DMS79 (cell line): ENCODE measurements at regions not wholly inside any gene's neighbourhood (a gene's known extent, or its start where the extent isn't known, plus 50 kb on each side); places are given as distances from the start of the nearest gene placed in this dataset.
A peak's percentile ranks its signal among the peaks of the same experiment; 100 is the strongest.

Experiments
- DNase-seq: peaks from one replicate; lab custom pipeline; 2025; lab: John Stamatoyannopoulos, UW

DNA sequence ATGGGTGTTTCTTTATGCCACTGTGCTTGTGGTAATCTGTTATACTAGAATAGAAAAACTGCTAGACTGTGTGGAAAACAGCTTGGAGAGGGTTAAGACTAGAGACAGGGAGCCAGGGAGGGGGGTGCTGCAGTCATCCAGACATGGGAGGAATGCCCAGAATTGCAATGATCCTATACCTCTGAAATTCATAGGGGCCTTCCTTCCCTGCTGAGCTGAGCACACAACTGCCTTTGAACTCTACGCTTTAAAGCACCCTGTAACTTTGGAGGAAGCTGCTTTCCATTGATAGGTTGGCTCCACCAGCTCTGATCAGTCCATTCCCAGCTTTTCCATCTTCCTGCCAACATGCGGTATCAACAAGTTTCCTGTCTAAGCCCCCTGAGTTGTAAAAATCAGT is 155.9 kb upstream of the RASGEF1B start:
- DNase-seq = no peak

DNA sequence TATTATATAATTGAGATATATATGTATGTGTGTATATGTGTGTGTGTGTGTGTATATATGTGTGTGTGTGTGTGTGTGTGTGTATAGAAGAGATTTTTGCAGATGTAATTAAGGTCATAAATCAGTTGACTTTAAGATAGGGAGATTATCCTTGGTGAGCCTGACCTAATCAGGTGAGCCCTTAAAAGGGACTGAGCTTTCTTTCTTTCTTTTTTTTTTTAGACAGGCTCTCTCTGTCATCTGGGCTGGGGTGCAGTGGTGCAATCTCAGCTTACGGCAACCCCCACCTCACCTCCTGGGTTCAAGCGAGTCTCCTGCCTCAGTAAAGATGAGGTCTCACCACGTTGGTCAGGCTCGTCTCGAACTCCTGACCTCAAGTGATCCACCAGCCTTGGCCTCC is 155.1 kb upstream of the RASGEF1B start:
- no peak for DNase-seq

DNA sequence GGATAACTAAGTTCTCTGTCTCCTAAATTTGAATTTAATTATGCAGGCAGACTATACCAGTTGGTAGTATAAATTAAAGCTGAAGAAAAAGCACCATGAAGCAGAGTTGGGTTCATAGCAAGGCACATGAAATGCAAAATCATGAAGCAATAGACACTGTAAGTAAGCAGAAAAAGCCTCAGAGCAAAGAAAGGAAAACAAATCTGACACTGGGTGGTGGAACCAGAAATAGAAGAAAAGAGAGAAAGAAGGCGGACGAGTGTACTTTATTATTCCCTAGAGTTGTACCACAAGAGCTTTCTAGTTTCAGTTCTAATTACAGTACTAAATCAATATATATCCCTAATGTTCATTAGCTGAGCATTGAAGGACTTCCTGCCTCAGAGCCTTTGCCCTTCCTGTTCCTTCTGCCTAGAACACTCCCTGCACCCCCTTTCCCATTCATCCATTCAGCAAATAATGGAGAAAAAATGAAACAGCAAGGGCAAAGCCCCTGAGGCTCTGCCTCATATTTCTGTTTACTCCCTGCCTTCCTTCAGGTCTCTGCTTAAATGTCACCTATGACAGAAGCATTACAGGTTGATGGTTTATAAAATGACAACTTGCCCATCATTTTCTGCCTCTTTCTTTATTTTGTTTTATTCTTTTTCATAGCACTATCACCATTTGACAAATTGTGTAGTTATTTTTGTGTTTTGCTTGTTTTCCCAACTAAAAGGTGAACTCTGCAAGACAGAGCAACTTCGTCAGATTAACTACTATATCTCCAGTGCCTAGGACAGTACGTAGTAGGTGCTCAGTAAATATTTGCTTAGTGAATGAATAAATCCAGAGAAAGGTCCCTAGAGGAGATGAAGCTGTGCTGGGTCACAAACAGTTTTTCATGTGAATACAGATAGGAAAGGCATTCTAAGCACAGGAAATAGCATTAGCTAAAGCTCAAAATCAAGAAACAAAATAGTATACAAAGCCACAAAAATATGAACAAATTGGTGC is 154.0 kb upstream of the RASGEF1B start:
- DNase-seq = no peak

DNA sequence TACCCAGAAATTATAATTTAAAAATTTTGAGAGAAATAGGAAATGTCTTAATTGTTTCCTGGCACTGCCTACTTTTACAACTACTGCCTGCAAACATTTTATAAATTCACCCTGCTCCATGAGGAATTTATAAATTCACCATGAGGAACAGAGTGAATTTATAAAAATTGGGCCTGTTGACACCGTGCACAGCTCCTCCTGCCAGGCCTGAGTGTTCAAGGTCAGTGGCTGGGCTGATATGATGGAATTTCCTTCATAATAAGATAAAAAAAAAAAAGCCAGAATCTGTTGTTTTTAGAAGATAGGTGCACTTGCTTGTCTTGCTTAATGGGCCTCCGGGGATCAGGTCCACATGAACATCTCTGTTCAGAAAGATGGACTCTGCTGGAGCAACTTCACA is 151.7 kb upstream of the RASGEF1B start:
- DNase-seq = no peak

DNA sequence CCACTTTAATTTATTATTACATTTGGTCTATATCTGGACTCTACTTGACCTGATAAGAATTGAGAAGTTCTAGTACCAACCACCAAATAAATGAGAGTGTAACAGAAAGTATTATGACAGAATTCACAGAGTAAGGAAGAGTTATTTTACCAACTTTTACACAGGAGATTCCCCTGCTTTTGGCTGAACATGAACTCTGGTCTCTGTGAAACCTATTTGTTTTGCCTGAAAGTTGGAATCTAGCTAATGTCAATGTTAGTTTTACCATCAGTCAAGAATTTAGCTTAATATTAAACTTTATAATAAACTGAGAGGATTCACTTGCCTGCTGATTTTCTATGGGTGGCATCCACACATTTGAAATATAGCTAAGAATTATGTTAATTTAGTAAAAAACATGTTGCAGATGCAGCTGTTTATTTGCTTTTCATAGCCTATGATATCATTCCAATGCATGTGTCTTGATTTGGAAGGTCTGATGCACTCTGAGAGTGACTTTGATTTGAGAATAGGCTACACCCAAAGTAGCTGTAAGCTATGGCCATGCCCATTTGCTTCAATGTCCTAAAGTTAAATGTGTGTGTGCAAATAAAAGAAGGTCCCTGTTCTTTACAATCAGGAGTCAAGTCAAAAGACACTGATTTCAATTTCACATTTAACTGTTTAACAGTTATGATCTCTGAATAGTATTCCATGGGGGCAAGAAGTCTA is 150.9 kb upstream of the RASGEF1B start:
- DNase-seq = no peak

DNA sequence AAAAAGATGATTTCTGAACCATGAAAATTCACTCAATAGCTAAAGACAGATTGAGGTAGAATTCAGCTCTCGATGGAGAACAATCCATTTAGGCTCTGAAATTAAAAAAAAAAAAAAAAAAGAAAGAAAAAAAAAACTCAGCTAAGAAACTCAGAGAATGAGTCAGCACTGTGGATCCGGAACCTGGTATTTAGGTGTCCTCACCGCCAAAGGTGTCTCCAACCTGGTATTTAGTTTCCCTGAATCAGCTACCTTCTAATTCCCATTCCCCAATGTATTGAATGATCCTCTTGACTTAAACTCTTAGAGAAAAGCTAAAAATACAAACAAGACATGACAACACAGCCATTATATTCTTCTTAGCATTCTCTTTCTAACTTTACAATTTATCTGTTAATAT is 150.3 kb upstream of the RASGEF1B start:
- no peak for DNase-seq

DNA sequence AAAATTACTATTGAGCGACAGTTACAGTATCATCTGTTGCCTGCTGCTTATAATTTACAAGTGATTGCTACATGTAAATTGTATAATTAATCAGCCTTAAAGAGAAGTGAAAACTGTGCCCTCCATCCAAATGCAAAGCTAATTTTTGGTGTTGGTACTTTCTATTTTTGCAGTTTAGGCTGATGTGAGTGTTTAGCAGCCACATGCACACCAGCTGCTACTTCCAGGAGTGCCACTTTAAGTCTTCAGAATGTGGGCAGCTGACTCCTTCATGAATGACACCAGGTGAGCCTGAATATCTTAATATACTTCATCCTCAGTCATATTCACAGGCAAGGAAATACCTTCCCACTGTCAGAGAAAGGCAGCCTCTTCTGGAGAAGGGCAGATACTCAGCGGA is 149.8 kb upstream of the RASGEF1B start:
- DNase-seq = peak; percentile 65

DNA sequence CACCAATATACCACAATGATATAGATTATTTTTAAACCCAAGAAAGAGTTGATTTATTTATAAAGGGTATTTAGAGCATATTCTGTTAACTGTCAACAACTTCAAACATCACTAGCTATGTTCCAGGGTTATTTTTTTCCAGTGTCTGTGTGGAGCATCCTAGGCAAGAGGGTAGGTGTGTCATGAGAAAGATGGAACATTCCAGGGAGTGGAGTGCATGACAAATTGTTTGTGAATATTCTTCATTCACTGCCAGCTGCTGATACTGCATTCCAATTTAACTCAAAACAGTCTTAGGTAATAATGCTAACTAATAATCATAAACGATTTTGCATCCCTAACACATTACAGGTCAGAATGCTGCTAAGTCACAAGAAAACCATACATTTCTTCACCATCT is 148.7 kb upstream of the RASGEF1B start:
- no peak for DNase-seq

DNA sequence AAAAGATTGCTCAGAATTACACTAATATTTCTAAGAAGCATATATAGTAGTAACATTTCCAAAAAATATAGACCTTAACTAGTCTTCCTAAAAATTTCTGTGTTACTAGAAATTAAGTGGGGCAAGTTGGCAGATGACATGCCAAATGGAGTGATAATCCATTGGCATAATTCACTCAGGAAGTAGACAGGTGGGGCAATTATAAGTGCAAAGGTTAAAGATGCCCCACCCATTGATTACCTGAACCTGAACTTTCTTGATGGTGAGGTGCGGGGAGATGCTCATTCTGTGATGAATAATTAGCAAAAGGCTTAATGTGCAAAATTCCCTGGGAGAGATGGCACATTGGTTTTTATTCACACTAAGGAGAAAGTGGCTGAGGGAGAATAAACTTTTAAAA is 145.8 kb upstream of the RASGEF1B start:
- no peak for DNase-seq

DNA sequence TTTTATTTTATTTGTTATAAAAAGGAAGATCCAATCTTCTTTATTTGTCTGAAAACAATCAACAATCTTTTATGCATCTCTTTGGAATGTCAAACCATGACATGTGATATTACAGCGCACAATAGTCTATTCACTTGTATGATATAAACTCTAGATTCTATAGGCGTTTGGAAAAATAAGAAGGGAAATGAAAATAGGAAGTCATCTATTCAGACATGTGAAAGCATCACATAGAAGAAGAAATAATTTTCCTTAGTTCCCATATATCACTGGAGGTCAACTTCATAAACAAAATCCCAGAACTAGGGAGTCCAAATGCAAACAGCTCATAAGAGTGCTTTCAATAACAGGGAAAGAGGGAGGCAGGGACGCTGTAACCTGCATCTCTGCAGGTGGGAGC is 139.5 kb upstream of the RASGEF1B start:
- DNase-seq = no peak

DNA sequence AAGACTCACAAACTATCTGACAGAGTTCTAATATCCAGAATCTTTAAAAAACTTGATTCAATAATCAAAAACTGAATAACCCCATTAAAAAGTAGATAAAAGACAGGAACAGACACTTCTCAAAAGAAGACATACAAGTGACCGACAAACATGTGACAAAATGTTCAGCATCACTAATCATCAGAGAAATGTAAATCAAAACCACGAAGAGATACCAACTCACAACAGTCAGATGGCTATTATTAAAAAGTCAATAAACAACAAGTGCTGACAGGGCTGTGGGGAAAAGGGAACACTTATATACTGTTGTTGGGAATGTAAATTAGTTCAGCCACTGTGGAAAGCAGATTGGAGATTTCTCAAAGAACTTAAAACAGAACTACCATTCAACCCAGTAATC is 138.1 kb upstream of the RASGEF1B start:
- no peak for DNase-seq

DNA sequence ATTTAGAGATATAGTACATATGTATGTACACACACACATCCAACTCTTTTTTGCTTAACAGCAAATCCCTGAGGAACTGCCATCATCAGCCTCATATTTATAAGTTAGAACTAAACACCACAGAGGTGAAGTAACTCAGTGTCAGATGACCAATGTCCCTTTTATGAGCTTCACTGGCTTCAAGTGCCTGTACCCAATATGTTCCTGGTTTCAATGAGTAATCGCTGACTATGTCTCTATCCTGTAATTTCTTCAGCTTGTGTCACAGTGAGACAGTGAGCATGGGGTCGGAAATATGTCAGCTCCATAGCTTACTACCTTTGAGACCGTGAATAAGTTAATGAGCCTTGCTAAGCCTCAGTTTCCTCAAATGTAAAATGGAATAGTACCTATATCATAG is 136.2 kb upstream of the RASGEF1B start:
- DNase-seq = no peak

DNA sequence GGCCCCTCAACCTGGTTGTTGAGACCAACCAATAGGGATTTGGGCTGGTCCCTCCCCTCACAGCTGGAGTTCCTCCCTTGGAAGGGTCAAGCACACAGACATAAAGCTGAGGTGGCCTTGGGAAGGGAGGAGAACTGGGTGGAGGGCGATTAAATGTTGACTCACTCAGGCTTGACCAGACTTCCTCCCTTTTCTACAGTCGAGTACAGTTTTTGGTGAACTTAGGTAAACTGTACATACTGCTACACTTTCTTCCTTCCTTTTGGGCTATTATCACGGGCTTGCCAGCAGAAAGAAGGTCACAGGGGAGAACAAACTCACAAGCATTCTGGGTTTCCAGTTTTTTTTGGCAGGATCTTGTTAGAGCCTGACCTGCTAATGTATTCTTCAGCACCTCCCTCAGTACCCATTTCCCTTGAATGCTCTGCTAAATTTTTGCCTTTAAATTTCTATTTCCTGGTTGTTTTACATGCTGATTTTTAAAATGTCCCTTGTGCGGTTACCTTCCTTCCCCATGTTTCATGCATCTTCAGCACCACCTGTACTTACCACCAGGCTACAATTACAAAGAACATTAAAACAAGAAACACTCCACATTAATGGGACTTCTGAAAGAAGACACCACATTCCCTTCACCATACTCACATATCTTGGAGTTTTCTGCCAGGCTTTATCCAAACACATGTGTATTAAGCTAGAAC is 135.2 kb upstream of the RASGEF1B start:
- no peak for DNase-seq

DNA sequence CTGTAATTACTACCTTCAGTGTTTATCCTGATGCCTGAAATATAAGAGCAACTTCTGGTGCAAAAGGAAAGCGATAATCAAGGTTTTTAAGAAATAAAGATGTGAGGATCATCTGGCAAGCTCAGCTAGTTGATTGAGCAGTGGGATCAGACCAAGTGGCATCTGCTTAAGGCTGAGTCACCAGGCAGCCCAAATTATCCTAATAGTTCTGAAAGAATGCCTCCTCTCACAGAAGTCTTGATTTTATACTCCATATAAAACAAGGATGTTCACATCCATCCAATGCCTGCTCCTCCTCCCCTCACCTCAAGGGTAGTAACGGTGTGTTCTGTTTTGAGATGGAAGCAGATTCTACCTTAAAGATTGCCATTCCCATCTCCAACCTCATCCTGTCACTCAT is 134.5 kb upstream of the RASGEF1B start:
- no peak for DNase-seq

DNA sequence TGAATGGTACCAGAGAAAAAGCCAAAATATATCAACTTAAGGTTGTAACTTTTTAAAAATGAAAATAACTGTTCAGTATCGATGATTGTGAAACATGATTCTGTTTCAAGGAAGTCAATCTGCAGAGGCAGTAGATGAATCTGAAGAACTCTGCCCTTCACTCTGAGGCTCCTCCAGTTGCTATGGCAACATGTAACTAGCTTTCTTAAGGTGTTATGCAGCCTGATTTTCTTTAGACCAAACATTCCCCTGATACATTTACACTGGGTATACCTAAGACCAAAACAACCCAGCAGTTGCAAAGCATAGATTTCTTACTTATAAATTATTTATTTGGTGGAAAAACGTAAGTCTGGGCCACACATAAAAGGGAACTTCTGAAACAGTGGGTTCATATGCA is 133.6 kb upstream of the RASGEF1B start:
- peak; percentile 60 for DNase-seq

DNA sequence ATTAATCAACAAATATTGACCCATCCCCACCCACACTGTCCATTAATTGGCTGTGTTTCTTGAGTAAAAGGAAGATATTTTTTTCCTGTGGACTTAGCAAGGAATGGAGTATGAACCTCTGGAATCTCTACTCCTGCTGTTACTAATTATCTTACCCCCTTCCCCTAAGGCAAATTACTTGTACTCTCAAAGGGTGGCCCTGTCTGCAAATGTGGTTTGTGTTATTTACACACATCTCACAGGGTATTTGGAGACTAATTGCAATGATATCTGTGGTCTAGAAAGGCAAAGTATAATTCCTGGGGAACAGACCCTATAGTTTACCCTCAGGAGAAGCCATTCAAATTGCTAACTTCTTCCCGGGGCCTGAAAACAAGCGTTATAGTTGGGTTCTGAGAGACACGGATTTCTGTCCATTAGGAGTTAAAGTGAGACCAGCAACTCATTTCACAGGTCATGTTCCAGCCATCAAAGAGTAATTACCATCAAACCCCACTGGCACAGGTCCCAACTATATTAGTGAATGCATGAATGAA is 133.0 kb upstream of the RASGEF1B start:
- peak; percentile 44 for DNase-seq

DNA sequence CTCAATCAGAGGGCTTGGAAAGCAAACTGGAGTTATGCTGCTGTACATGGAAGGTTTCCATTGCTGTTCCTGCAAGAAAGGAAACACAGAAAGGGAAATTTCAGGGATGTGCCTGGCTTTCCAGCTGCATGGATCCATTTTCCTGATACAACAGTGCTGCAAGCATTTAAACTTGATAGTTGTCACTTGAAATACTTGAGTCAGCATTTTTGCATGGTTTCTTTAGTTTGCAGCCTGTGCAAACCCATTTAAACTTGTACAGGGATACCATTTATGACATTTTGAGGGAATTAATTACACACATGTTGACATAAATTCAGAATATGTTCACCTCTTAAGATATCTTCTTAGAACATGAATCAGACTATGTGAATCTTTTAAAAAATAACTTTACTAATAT is 131.1 kb upstream of the RASGEF1B start:
- DNase-seq = no peak

DNA sequence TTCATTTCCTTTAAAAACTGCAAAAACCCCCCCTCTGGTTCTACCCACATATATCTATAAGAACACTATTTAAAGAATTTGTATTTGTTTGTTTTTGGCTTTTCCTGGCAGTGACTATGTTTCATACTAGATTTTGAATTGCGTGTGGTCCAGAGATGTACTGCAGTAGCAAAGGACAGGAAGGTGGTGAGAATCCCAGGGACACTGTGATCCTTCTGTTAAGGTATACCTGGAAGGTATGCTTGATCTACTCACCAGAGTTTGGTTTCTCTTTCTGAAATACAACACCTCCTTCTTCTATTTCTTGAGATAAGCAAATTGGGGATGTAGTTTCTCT is 129.6 kb upstream of the RASGEF1B start:
- DNase-seq = no peak

DNA sequence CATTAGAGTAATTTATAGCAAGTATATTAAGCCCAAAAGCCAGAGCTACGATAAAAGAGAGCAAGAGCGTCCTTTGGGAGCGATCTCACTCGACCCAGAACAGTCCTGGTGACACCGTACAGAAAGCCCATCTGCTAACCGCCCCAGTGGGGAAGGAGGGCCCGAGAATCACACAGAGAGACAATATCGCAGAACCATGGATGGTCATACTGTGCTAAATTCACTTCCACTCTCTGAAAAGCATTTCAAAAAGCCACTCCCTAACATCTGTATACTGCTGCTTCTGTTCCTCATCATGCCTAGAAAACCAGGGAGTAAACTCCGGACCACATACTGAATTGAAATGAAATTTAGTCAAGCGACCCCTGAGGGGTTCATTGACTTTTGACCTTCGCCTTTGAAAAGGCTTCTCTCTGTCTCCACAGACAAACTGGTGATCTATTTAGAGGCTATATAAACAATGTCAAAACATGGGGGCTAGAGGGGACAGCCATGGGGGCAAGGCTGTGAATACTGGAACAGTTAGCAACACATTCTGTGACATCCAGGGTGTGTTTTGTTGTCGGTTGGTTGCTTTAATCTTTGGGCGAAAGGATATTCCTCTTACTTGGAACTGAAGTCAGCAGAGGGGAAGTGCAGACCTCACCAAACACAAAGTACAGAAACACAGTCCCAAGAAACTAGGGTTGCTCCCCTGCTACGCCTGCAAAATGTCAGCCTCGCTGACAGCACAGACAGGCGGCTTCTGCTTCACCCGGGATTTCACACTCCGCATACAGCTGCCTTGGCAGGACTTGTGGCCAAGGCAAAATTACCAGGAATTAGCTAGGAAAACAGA is 129.0 kb upstream of the RASGEF1B start:
- DNase-seq = no peak

DNA sequence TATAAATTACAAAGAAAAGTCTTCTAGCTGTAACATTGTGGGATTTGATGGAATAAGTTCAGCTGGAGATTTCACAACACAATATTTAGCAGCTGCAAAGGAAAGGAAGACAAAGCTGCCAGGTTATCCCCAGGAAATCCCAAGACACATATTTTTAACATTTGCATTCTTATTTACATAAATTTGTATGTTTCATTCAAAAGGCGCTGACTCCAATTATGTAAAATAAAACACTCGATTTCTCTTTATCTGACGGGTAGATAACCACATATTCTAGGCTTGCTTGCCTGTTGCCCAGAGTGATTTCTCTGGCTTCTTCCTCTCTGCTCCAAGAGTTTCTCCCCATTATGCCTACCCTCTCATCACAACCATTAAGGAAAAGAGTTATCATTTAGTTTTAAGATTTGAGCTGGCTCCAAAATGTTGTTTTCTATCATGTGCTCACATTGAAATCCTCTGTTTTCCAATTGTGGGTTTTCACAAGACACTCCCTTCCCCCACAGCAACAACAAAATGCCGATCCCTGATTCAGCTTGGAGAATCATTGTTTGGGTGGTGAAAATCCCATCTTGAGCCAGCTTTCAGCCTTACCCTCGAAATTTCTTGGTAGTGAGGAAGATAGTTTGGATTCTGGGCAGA is 128.2 kb upstream of the RASGEF1B start:
- no peak for DNase-seq
